ENCODE measurements at regions not wholly inside any gene's neighbourhood (a gene's known extent, or its start where the extent isn't known, plus 50 kb on each side); places are given as distances from the start of the nearest gene placed in this dataset.

DNA sequence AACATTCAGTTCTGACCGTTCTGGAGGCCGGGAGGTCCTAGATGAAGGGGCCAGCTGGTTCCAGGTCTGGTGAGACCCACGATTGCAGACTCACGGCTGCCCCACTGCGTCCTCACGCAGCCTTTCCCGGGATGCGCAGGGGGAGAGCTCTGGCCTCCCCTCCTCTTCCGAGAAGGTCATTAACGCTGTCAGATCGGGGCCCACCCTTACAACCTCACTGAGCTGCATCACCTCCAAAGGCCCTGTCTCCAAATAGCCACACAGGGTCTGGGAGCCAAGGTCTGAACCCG lies 66.6 kb upstream of the PPP1R26 start:
- TF ChIP-seq POLR2AphosphoS5 (IDR thresholded peaks at IDR 0.05; ENCODE audit: low read depth, low read length) (no peak), SIN3A (IDR thresholded peaks at IDR 0.05; ENCODE audit: borderline replicate concordance, insufficient read depth, low read depth, low read length) (no peak)
- TF ChIP-seq, protein P1, sequence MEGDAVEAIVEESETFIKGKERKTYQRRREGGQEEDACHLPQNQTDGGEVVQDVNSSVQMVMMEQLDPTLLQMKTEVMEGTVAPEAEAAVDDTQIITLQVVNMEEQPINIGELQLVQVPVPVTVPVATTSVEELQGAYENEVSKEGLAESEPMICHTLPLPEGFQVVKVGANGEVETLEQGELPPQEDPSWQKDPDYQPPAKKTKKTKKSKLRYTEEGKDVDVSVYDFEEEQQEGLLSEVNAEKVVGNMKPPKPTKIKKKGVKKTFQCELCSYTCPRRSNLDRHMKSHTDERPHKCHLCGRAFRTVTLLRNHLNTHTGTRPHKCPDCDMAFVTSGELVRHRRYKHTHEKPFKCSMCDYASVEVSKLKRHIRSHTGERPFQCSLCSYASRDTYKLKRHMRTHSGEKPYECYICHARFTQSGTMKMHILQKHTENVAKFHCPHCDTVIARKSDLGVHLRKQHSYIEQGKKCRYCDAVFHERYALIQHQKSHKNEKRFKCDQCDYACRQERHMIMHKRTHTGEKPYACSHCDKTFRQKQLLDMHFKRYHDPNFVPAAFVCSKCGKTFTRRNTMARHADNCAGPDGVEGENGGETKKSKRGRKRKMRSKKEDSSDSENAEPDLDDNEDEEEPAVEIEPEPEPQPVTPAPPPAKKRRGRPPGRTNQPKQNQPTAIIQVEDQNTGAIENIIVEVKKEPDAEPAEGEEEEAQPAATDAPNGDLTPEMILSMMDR (IDR thresholded peaks at IDR 0.05) = no peak
- TF ChIP-seq, protein P2, sequence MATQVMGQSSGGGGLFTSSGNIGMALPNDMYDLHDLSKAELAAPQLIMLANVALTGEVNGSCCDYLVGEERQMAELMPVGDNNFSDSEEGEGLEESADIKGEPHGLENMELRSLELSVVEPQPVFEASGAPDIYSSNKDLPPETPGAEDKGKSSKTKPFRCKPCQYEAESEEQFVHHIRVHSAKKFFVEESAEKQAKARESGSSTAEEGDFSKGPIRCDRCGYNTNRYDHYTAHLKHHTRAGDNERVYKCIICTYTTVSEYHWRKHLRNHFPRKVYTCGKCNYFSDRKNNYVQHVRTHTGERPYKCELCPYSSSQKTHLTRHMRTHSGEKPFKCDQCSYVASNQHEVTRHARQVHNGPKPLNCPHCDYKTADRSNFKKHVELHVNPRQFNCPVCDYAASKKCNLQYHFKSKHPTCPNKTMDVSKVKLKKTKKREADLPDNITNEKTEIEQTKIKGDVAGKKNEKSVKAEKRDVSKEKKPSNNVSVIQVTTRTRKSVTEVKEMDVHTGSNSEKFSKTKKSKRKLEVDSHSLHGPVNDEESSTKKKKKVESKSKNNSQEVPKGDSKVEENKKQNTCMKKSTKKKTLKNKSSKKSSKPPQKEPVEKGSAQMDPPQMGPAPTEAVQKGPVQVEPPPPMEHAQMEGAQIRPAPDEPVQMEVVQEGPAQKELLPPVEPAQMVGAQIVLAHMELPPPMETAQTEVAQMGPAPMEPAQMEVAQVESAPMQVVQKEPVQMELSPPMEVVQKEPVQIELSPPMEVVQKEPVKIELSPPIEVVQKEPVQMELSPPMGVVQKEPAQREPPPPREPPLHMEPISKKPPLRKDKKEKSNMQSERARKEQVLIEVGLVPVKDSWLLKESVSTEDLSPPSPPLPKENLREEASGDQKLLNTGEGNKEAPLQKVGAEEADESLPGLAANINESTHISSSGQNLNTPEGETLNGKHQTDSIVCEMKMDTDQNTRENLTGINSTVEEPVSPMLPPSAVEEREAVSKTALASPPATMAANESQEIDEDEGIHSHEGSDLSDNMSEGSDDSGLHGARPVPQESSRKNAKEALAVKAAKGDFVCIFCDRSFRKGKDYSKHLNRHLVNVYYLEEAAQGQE (IDR thresholded peaks at IDR 0.05; ENCODE audit: insufficient read depth in 1 of 2, low read depth in 2 of 2, low read length in 1 of 2) = no peak
